Chondrocyte (in vitro differentiated cells): ENCODE measurements at regions not wholly inside any gene's neighbourhood (a gene's known extent, or its start where the extent isn't known, plus 50 kb on each side); places are given as distances from the start of the nearest gene placed in this dataset.
A peak's percentile ranks its signal among the peaks of the same experiment; 100 is the strongest.

Source experiments
- DNase-seq: peaks from one replicate; pipeline ENCODE4 v3.0.0; 2021; ENCODE audit warnings: mixed read lengths, low spot score
- H3K27ac Mint-ChIP-seq: one replicate; pipeline ENCODE4 v1.8.0; 2021; ENCODE audit warnings: mild to moderate bottlenecking, moderate library complexity, mixed read lengths; ENCODE audit not compliant: unreplicated experiment
- H3K27me3 Mint-ChIP-seq: 2 replicates; pipeline ENCODE4 v1.8.0; 2021; ENCODE audit warnings: low read depth, mixed read lengths
- H3K36me3 Mint-ChIP-seq: 2 replicates; pipeline ENCODE4 v1.8.0; 2021; ENCODE audit warnings: low read depth, mixed read lengths
- H3K4me1 Mint-ChIP-seq: 2 replicates; pipeline ENCODE4 v1.8.0; 2021; ENCODE audit warnings: low read depth, mild to moderate bottlenecking, mixed read lengths
- H3K4me3 Mint-ChIP-seq: one replicate; pipeline ENCODE4 v1.8.0; 2021; ENCODE audit warnings: mild to moderate bottlenecking, moderate library complexity, mixed read lengths; ENCODE audit not compliant: unreplicated experiment
- H3K9me3 Mint-ChIP-seq: 2 replicates; pipeline ENCODE4 v1.8.0; 2021; ENCODE audit warnings: low read depth, mixed read lengths
- TF ChIP-seq, protein P1 (sequence below): fragments of 200-600 bp; sonication (generic); IDR thresholded peaks from 2 replicates; pipeline ENCODE4 v1.5.0; 2021; ENCODE audit warnings: antibody characterized with exemption, mild to moderate bottlenecking, moderate library complexity

- Mint-ChIP-seq H3K27ac (peak overlapping the region; percentile 100), H3K4me3 (peak overlapping the region; percentile 2)
- DNase-seq: peak; percentile 89
Measured at GRCh38 chr10:110426294-110427181, 71.2 kb upstream of the DUSP5 start.

GRCh38 chr10:110429301-110429700, 68.4 kb upstream of the DUSP5 start:
- Mint-ChIP-seq H3K27ac (no peak overlapping the region), H3K27me3 (no peaks in the 10 kb centered on the region), H3K36me3 (no peaks in the 10 kb centered on the region), H3K4me3 (no peak overlapping the region), H3K4me1 (peaks cover 42% of the 10 kb centered on the region), H3K9me3 (peaks cover 7% of the 10 kb centered on the region)
- TF ChIP-seq, protein P1, sequence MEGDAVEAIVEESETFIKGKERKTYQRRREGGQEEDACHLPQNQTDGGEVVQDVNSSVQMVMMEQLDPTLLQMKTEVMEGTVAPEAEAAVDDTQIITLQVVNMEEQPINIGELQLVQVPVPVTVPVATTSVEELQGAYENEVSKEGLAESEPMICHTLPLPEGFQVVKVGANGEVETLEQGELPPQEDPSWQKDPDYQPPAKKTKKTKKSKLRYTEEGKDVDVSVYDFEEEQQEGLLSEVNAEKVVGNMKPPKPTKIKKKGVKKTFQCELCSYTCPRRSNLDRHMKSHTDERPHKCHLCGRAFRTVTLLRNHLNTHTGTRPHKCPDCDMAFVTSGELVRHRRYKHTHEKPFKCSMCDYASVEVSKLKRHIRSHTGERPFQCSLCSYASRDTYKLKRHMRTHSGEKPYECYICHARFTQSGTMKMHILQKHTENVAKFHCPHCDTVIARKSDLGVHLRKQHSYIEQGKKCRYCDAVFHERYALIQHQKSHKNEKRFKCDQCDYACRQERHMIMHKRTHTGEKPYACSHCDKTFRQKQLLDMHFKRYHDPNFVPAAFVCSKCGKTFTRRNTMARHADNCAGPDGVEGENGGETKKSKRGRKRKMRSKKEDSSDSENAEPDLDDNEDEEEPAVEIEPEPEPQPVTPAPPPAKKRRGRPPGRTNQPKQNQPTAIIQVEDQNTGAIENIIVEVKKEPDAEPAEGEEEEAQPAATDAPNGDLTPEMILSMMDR: no peak
- DNase-seq: no peak

More at GRCh38 chr10:110426294-110427181, 71.2 kb upstream of the DUSP5 start:
- Mint-ChIP-seq H3K27me3 (no peaks in the 10 kb centered on the region), H3K36me3 (no peaks in the 10 kb centered on the region), H3K4me1 (peaks cover 63% of the 10 kb centered on the region), H3K9me3 (no peaks in the 10 kb centered on the region)
- TF ChIP-seq, protein P1: peak; percentile 36

- DNase-seq: peak; percentile 41
- no peak overlapping the region for H3K4me3 Mint-ChIP-seq
- H3K9me3 Mint-ChIP-seq: peaks cover 7% of the 10 kb centered on the region
- no peak overlapping the region for H3K27ac Mint-ChIP-seq
- TF ChIP-seq, protein P1: no peak
- H3K36me3 Mint-ChIP-seq: no peaks in the 10 kb centered on the region
- peaks cover 30% of the 10 kb centered on the region for H3K4me1 Mint-ChIP-seq
- no peaks in the 10 kb centered on the region for H3K27me3 Mint-ChIP-seq
Measured at GRCh38 chr10:110430340-110431273, 67.1 kb upstream of the DUSP5 start.

- Mint-ChIP-seq H3K27me3 (no peaks in the 10 kb centered on the region), H3K4me1 (peaks cover 20% of the 10 kb centered on the region), H3K4me3 (no peak overlapping the region), H3K36me3 (no peaks in the 10 kb centered on the region), H3K27ac (no peak overlapping the region), H3K9me3 (peaks cover 7% of the 10 kb centered on the region)
- peak; percentile 29 for DNase-seq
- TF ChIP-seq, protein P1: no peak
Measured at GRCh38 chr10:110431659-110432058, 66.0 kb upstream of the DUSP5 start.

DNA sequence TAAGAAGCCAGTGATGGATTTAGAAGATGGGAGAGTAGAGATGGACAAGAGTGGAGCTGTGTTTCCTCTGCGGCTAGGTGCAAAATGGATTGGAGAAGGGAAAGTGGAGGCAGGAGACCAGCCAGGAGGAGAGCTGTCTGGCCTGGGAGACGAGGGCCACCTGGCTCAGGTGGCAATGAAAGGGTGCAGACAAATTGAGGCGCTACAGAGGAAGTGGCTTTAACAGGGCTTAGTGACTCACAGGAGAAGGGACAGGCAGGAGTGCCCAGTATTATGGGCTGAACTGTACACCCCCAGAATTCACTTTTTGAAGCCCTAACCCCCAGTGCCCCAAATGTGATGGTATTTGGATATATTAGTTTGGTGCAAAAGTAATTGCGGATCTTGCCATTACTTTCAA, 65.6 kb upstream of the DUSP5 start:
- DNase-seq: no peak
- Mint-ChIP-seq H3K36me3 (no peaks in the 10 kb centered on the region), H3K4me3 (no peak overlapping the region), H3K27ac (no peak overlapping the region), H3K4me1 (peaks cover 16% of the 10 kb centered on the region), H3K9me3 (peaks cover 7% of the 10 kb centered on the region), H3K27me3 (no peaks in the 10 kb centered on the region)
- TF ChIP-seq, protein P1: no peak
